ENCODE measurements at regions not wholly inside any gene's neighbourhood (a gene's known extent, or its start where the extent isn't known, plus 50 kb on each side); places are given as distances from the start of the nearest gene placed in this dataset.
A peak's percentile ranks its signal among the peaks of the same experiment; 100 is the strongest.

DNA sequence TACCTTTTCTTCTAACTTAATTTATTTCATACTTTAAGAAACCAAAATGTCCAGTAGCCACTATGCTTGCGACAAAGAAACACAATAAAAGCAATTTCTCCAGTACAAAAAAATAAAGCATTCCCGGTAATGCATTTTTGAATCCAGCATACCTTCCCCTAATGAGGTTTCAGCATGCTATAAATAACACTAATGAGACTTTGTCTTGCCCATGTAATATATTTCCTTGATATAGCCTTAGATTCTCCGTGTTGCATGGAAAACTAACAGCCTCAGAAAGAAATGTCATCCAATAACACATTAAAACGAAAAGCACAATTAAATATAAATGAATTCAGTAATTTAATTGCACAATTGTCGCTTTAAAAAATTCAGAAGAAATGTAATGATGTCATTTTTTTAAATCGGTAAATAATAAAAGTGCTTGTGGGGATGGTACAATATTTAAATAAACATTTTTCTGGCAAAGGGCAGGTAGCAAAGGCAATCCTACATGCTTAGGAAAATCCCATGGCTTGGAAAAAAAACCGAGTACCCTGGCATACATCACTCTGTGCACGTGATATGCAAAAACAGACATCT lies 225.2 kb upstream of the PPARGC1A start:
- Mint-ChIP-seq H3K36me3 (ENCODE audit: low read depth) (no peaks in the 10 kb centered on the region), H3K27me3 (ENCODE audit: low read depth) (no peaks in the 10 kb centered on the region), H3K4me3 (ENCODE audit: unreplicated experiment) (no peak overlapping the region), H3K4me1 (ENCODE audit: low read depth) (peaks cover 3% of the 10 kb centered on the region), H3K9me3 (ENCODE audit: low read depth) (no peaks in the 10 kb centered on the region), H3K27ac (ENCODE audit: unreplicated experiment) (no peak overlapping the region)
- TF ChIP-seq, protein P1, sequence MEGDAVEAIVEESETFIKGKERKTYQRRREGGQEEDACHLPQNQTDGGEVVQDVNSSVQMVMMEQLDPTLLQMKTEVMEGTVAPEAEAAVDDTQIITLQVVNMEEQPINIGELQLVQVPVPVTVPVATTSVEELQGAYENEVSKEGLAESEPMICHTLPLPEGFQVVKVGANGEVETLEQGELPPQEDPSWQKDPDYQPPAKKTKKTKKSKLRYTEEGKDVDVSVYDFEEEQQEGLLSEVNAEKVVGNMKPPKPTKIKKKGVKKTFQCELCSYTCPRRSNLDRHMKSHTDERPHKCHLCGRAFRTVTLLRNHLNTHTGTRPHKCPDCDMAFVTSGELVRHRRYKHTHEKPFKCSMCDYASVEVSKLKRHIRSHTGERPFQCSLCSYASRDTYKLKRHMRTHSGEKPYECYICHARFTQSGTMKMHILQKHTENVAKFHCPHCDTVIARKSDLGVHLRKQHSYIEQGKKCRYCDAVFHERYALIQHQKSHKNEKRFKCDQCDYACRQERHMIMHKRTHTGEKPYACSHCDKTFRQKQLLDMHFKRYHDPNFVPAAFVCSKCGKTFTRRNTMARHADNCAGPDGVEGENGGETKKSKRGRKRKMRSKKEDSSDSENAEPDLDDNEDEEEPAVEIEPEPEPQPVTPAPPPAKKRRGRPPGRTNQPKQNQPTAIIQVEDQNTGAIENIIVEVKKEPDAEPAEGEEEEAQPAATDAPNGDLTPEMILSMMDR (IDR thresholded peaks at IDR 0.05): no peak
- DNase-seq (ENCODE audit: low spot score): no peak

DNA sequence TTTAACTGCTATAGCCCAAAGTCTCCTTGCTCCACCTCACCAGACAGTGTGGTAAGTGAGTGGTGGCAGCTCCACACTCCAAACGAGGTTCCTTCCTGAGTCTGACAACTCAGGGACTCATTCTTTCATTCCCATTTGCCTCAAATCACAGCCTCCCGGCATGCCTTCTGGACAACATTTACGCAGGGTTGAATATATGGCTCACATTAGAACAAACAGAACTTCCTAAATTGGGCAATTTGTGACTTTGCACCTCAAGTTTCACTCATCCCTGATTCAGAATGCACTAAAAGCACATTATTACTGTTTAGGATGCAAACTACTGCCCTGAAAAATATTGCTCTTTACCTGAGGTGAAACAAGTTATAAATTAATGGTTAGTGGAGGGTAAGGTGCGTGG lies 224.6 kb upstream of the PPARGC1A start:
- Mint-ChIP-seq H3K36me3 (ENCODE audit: low read depth) (no peaks in the 10 kb centered on the region), H3K9me3 (ENCODE audit: low read depth) (no peaks in the 10 kb centered on the region), H3K27ac (ENCODE audit: unreplicated experiment) (no peak overlapping the region), H3K27me3 (ENCODE audit: low read depth) (no peaks in the 10 kb centered on the region), H3K4me3 (ENCODE audit: unreplicated experiment) (no peak overlapping the region), H3K4me1 (ENCODE audit: low read depth) (peaks cover 3% of the 10 kb centered on the region)
- TF ChIP-seq, protein P1 (IDR thresholded peaks at IDR 0.05): no peak
- DNase-seq (ENCODE audit: low spot score): no peak

DNA sequence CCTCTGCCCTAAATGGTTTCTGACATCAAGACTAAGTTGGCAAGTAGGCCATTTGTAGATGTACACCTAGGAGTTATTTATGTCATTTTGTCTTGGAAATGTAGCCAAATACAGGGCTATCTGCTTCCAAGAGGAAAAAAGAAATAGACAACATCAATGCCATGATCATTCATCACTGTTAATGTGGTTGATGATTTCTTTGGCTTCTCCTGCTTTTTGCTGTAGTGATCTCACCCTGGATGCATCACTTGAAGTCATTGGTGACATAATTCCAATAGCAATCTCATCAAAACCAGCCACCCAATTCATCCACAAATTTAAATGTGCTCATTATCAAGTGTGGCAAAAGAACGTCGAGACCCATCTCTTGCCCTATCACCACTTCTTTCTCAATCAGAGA lies 222.6 kb upstream of the PPARGC1A start:
- no peak for DNase-seq (ENCODE audit: low spot score)
- Mint-ChIP-seq H3K27ac (ENCODE audit: unreplicated experiment) (no peak overlapping the region), H3K36me3 (ENCODE audit: low read depth) (no peaks in the 10 kb centered on the region), H3K4me3 (ENCODE audit: unreplicated experiment) (no peak overlapping the region), H3K9me3 (ENCODE audit: low read depth) (no peaks in the 10 kb centered on the region), H3K27me3 (ENCODE audit: low read depth) (no peaks in the 10 kb centered on the region), H3K4me1 (ENCODE audit: low read depth) (no peaks in the 10 kb centered on the region)
- TF ChIP-seq, protein P1 (IDR thresholded peaks at IDR 0.05): no peak

DNA sequence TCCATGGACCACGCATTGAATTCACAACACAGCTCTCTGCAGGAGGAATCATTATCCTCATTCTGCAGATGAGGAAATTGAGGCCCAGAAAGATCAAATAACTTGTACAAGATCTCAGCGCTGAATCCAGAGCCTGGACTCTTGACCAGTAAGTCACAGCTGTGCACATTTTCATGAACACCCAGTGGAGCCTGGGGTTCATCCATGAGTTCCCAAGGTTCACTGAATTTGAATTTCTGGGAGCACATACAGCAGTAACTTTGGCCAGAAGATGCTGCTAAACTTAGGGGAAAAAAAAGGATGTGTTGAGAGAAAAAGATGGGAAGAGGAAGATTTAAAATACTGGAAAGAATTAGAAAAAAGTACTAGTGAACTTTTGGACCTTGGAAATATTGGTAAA lies 218.7 kb upstream of the PPARGC1A start:
- no peaks in the 10 kb centered on the region for H3K36me3 Mint-ChIP-seq (ENCODE audit: low read depth)
- TF ChIP-seq, protein P1 (IDR thresholded peaks at IDR 0.05): no peak
- H3K9me3 Mint-ChIP-seq (ENCODE audit: low read depth): no peaks in the 10 kb centered on the region
- H3K4me3 Mint-ChIP-seq (ENCODE audit: unreplicated experiment): no peak overlapping the region
- peaks cover 27% of the 10 kb centered on the region for H3K4me1 Mint-ChIP-seq (ENCODE audit: low read depth)
- no peak for DNase-seq (ENCODE audit: low spot score)
- H3K27me3 Mint-ChIP-seq (ENCODE audit: low read depth): no peaks in the 10 kb centered on the region
- no peak overlapping the region for H3K27ac Mint-ChIP-seq (ENCODE audit: unreplicated experiment)

DNA sequence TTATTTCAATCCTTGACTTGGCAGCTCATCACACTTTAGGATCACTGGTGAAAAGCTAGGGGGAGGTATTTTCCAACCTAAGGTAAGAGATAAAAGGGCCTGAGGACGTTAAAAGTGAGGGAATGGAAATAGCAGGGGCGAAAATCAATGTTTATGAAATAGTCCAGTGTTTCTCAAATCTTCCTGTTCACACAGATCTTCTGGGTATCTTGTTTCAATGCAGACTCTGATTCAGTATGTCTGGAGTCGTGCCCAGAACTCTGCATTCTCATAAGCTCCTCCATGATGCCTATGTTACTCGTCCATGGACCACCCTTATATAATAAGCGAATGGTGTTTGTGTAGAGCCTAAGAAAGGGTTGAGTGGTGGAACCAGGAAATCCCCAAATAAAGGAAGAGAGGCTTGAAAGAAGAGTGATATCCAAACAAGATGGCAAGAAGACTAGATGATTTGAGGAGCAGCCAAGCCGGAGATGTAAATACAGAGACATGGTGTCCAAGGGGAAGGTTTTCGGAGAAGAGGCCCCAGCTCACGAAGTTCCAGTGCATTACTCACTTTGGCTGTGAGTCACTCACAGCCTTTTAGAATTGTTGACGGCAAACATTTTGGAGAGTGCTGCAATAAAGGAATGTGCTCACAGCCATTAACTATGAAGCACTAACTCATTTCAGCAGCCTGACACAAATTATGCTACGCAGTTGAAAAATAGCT lies 215.6 kb upstream of the PPARGC1A start:
- H3K27ac Mint-ChIP-seq (ENCODE audit: unreplicated experiment): peak overlapping the region; percentile 86
- TF ChIP-seq, protein P1 (IDR thresholded peaks at IDR 0.05): peak; percentile 37
- H3K9me3 Mint-ChIP-seq (ENCODE audit: low read depth): no peaks in the 10 kb centered on the region
- no peak overlapping the region for H3K4me3 Mint-ChIP-seq (ENCODE audit: unreplicated experiment)
- peaks cover 33% of the 10 kb centered on the region for H3K4me1 Mint-ChIP-seq (ENCODE audit: low read depth)
- DNase-seq (ENCODE audit: low spot score): no peak
- H3K36me3 Mint-ChIP-seq (ENCODE audit: low read depth): no peaks in the 10 kb centered on the region
- H3K27me3 Mint-ChIP-seq (ENCODE audit: low read depth): no peaks in the 10 kb centered on the region

All from chondrocyte (in vitro differentiated cells).